HCT116 (cell line): ENCODE measurements at regions not wholly inside any gene's neighbourhood (a gene's known extent, or its start where the extent isn't known, plus 50 kb on each side); places are given as distances from the start of the nearest gene placed in this dataset.

Source experiments
- ATAC-seq: fragments of 200-7000 bp; cut with Tn5 transposase; 2 replicates; pipeline ENCODE4 v1.9.1; 2020; ENCODE audit warnings: mild to moderate bottlenecking, moderate library complexity
- BruUV-seq: library from RNA; stranded (reverse); fragments of 400-500 nt; replicated peaks from 2 replicates; lab custom pipeline; 2021; lab: Mats Ljungman, UMichigan
- CTCF ChIA-PET: fragments of 300-600 bp; sonication (Branson Sonifier 250); formaldehyde crosslinking; loops from one replicate; lab custom pipeline; 2021; ENCODE audit warnings: antibody characterized with exemption; lab: Charles Lee
- POLR2A ChIA-PET: fragments of 300-600, 350-600 bp; sonication (Branson Sonifier 250); formaldehyde crosslinking; loops from one replicate; lab custom pipeline; 2021; ENCODE audit warnings: antibody characterized with exemption; lab: Charles Lee
- RAD21 ChIA-PET, 2 experiments: fragments of 300-600 bp; sonication (Branson Sonifier 250); formaldehyde crosslinking; loops; one replicate each; lab custom pipeline; 2023; ENCODE audit warnings: low total read pairs in 2 of 2; ENCODE audit not compliant: uncharacterized antibody in 2 of 2, unreplicated experiment in 2 of 2, low non-redundant PET in 1 of 2; lab: Charles Lee
- DNase-seq: peaks from one replicate; pipeline ENCODE4 v3.0.0-alpha.2; 2010; ENCODE audit warnings: low read depth, low spot score
- H2AFZ ChIP-seq: fragments of 200-600 bp; shearing (Covaris generic), sonication (generic); 2 replicates; pipeline ENCODE4 v1.6.1; 2017; ENCODE audit warnings: low read depth, mixed run types, mixed read lengths, antibody characterized with exemption, low read length; ENCODE audit not compliant: poor library complexity, severe bottlenecking
- H3K27ac ChIP-seq: 2 replicates; pipeline ENCODE4 v1.5.1; 2012; ENCODE audit warnings: low read depth, low read length
- H3K27me3 ChIP-seq: fragments of 200-600 bp; sonication (generic); 2 replicates; pipeline ENCODE4 v1.6.1; 2016; ENCODE audit warnings: mixed run types, low read length, mixed read lengths; ENCODE audit not compliant: insufficient read depth
- H3K36me3 ChIP-seq, 2 experiments: fragments of 200-500 bp in 1 of 2; fragments of 200-600 bp in 1 of 2; sonication (Bioruptor generic) in 1 of 2; sonication (generic) in 1 of 2; 2 replicates each; pipeline versions ENCODE4 v1.5.1 to v1.6.1; 2014 to 2016; ENCODE audit warnings: low read length in 2 of 2, inconsistent platforms in 1 of 2, mixed read lengths in 1 of 2, mixed run types in 1 of 2; ENCODE audit not compliant: insufficient read depth in 2 of 2, control insufficient read depth in 1 of 2
- H3K4me1 ChIP-seq, 2 experiments: fragments of 200-600 bp in 1 of 2; sonication (generic) in 1 of 2; 2 replicates each; pipeline versions ENCODE4 v1.5.1 to v1.6.1; 2012 to 2017; ENCODE audit warnings: low read length in 2 of 2, inconsistent platforms in 1 of 2, mild to moderate bottlenecking in 1 of 2, mixed read lengths in 1 of 2, mixed run types in 1 of 2, moderate library complexity in 1 of 2; ENCODE audit not compliant: insufficient read depth in 2 of 2, control insufficient read depth in 1 of 2
- H3K4me2 ChIP-seq: fragments of 200-600 bp; sonication (generic); 2 replicates; pipeline ENCODE4 v1.6.1; 2017; ENCODE audit warnings: mixed run types, low read length, mixed read lengths
- H3K4me3 ChIP-seq, 2 experiments: fragments of 200-600 bp in 1 of 2; sonication (generic) in 1 of 2; replicated peaks in 1 of 2; 2 replicates each; pipeline ENCODE4 v1.5.1; 2011 to 2016; ENCODE audit warnings: low read length in 2 of 2, control low read depth in 1 of 2, low read depth in 1 of 2, mild to moderate bottlenecking in 1 of 2, mixed read lengths in 1 of 2, mixed run types in 1 of 2
- H3K79me2 ChIP-seq: fragments of 200-600 bp; sonication (generic); 2 replicates; pipeline ENCODE4 v1.6.1; 2017; ENCODE audit warnings: mild to moderate bottlenecking, mixed run types, low read length, moderate library complexity, mixed read lengths; ENCODE audit not compliant: insufficient read depth
- H3K9ac ChIP-seq: fragments of 200-600 bp; sonication (generic); 2 replicates; pipeline ENCODE4 v1.6.1; 2016; ENCODE audit warnings: low read length, mixed read lengths
- H3K9me2 ChIP-seq: fragments of 200-600 bp; sonication (generic), shearing (Covaris generic); 2 replicates; pipeline ENCODE4 v1.6.1; 2017; ENCODE audit warnings: mixed run types, mild to moderate bottlenecking, moderate library complexity; ENCODE audit not compliant: insufficient read depth
- H3K9me3 ChIP-seq, 2 experiments: fragments of 200-500 bp in 1 of 2; fragments of 200-600 bp in 1 of 2; sonication (Bioruptor generic) in 1 of 2; sonication (generic) in 1 of 2; 2 replicates each; pipeline ENCODE4 v1.6.1; 2014 to 2017; ENCODE audit warnings: low read length in 2 of 2, mixed read lengths in 2 of 2, inconsistent platforms in 1 of 2, low read depth in 1 of 2, mild to moderate bottlenecking in 1 of 2, mixed run types in 1 of 2, moderate library complexity in 1 of 2; ENCODE audit not compliant: control insufficient read depth in 1 of 2, insufficient read depth in 1 of 2
- H4K20me1 ChIP-seq: fragments of 200-600 bp; sonication (generic), shearing (Covaris generic); 2 replicates; pipeline ENCODE4 v1.6.1; 2017; ENCODE audit warnings: mixed run types, mild to moderate bottlenecking, moderate library complexity; ENCODE audit not compliant: insufficient read depth
- CBX3 ChIP-seq: IDR thresholded peaks from 2 replicates; pipeline ENCODE4 v1.6.1; 2012; ENCODE audit warnings: low read depth
- CEBPB ChIP-seq: IDR thresholded peaks from 2 replicates; pipeline ENCODE4 v1.6.1; 2012; ENCODE audit warnings: low read depth
- CTCF ChIP-seq, 3 experiments: fragments of 200-600 bp in 1 of 3; sonication (generic) in 1 of 3; IDR thresholded peaks in 2 of 3; conservative IDR thresholded peaks in 1 of 3; 2 replicates each; pipeline ENCODE4 v1.5.1; 2012 to 2017; ENCODE audit warnings: low read depth in 2 of 3, low read length in 2 of 3, antibody characterized with exemption in 1 of 3, borderline replicate concordance in 1 of 3, control low read depth in 1 of 3, mild to moderate bottlenecking in 1 of 3, mixed read lengths in 1 of 3, mixed run types in 1 of 3, moderate library complexity in 1 of 3; ENCODE audit not compliant: insufficient read depth in 1 of 3
- ELF1 ChIP-seq: IDR thresholded peaks from 2 replicates; pipeline ENCODE4 v1.6.1; 2012; ENCODE audit warnings: low read depth, borderline replicate concordance
- FOSL1 ChIP-seq: IDR thresholded peaks from 2 replicates; pipeline ENCODE4 v1.6.1; 2012; ENCODE audit warnings: low read depth
- RAD21 ChIP-seq: IDR thresholded peaks from 2 replicates; pipeline ENCODE4 v1.6.1; 2012; ENCODE audit warnings: low read depth, mild to moderate bottlenecking
- REST ChIP-seq: IDR thresholded peaks from 2 replicates; pipeline ENCODE4 v1.6.1; 2012; ENCODE audit warnings: low read depth
- SIN3A ChIP-seq: IDR thresholded peaks from 2 replicates; pipeline ENCODE4 v1.6.1; 2012; ENCODE audit warnings: low read depth
- SP1 ChIP-seq: IDR thresholded peaks from 2 replicates; pipeline ENCODE4 v1.6.1; 2012; ENCODE audit warnings: low read depth
- ZBTB33 ChIP-seq: IDR thresholded peaks from 2 replicates; pipeline ENCODE4 v1.6.1; 2011; ENCODE audit warnings: mild to moderate bottlenecking, low read length, moderate library complexity; ENCODE audit not compliant: insufficient replicate concordance; ENCODE audit errors: extremely low read depth
- ZFX ChIP-seq: fragments of 450-650 bp; IDR thresholded peaks from 2 replicates; pipeline ENCODE4 v1.6.1; 2017
- intact Hi-C: fragments of 100-400 bp; cut with micrococcal nuclease; formaldehyde crosslinking; loops from 2 replicates; pipeline ENCODE4 v1.10.0; 2022

GRCh38 chr5:175285261-175285660 is 158.7 kb downstream of the DRD1 start:
- ATAC-seq (no peak), DNase-seq (no peak)
- no peak overlapping the region for H3K4me2 ChIP-seq
- H3K4me1 ChIP-seq: peaks cover 18 to 27% of the 10 kb centered on the region in 2 experiments
- no peak overlapping the region for H3K9ac ChIP-seq
- no TSS peak for BruUV-seq
- ChIA-PET RAD21 (no interaction called here), POLR2A (no interaction called here), CTCF (no interaction called here)
- H3K79me2 ChIP-seq: no peaks in the 10 kb centered on the region
- H3K4me3 ChIP-seq: no peak overlapping the region
- no peak overlapping the region for H3K27ac ChIP-seq
- no peaks in the 10 kb centered on the region for H4K20me1 ChIP-seq
- no peaks in the 10 kb centered on the region for H3K27me3 ChIP-seq
- intact Hi-C loops: no loop called here
- H3K9me2 ChIP-seq: no peaks in the 10 kb centered on the region
- H3K9me3 ChIP-seq: no peaks in the 10 kb centered on the region
- no peaks in the 10 kb centered on the region for H3K36me3 ChIP-seq
- TF ChIP-seq ELF1 (no peak), FOSL1 (0 out of 2 replicates have a peak, but pooled peaks have one; percentile 9)
- H2AFZ ChIP-seq: no peak overlapping the region

GRCh38 chr5:175284806-175285205 is 159.2 kb downstream of the DRD1 start:
- DNase-seq: no peak
- H3K9me2 ChIP-seq: no peaks in the 10 kb centered on the region
- ATAC-seq: no peak
- H3K36me3 ChIP-seq: no peaks in the 10 kb centered on the region
- peaks cover 18 to 27% of the 10 kb centered on the region in 2 experiments for H3K4me1 ChIP-seq
- H4K20me1 ChIP-seq: no peaks in the 10 kb centered on the region
- TF ChIP-seq ZBTB33 (no peak), CEBPB (no peak), FOSL1 (no peak), CTCF (IDR thresholded peaks at IDR 0.05 in 2 of 3, conservative IDR thresholded peaks at IDR 0.05 in 1 of 3; ENCODE audit: borderline replicate concordance in 1 of 3, insufficient read depth in 1 of 3, low read depth in 2 of 3, low read length in 2 of 3) (no peak), ZFX (no peak), CBX3 (no peak), REST (no peak), SP1 (no peak), RAD21 (no peak), SIN3A (no peak)
- ChIA-PET RAD21 (no interaction called here), CTCF (no interaction called here), POLR2A (no interaction called here)
- no peaks in the 10 kb centered on the region for H3K27me3 ChIP-seq
- no peak overlapping the region for H3K4me2 ChIP-seq
- no peak overlapping the region for H2AFZ ChIP-seq
- H3K9ac ChIP-seq: no peak overlapping the region
- H3K9me3 ChIP-seq: no peaks in the 10 kb centered on the region
- no peak overlapping the region for H3K27ac ChIP-seq
- no TSS peak for BruUV-seq
- H3K79me2 ChIP-seq: no peaks in the 10 kb centered on the region
- no peak overlapping the region for H3K4me3 ChIP-seq
- intact Hi-C loops: no loop called here
